ENCODE measurements at regions not wholly inside any gene's neighbourhood (a gene's known extent, or its start where the extent isn't known, plus 50 kb on each side); places are given as distances from the start of the nearest gene placed in this dataset.

DNA sequence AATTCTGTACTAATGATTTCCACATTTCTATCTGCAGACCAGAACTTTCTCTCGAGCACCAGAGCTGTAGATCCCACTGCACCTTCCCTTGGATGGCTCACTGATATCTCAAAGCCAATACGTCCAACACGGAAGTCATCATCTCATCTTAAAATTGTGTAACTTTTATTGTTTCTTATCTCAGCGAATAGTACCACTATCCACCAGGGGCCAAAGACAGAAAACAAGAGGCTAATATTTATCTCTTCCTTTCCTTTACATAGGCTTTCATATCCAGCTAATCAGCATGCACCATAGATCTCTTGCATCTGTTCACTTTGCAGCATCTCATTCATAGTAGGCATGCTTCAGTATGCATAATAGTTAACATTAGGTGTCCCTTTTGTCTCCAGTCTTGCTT, 303.6 kb downstream of the PTPRC start:
- Histone ChIP-seq H3K9me3 (ENCODE audit: low read length) (no peaks in the 10 kb centered on the region), H2AFZ (ENCODE audit: low read depth, low read length) (no peak overlapping the region), H3K27me3 (ENCODE audit: insufficient read depth, low read depth, low read length) (no peaks in the 10 kb centered on the region), H3K36me3 (ENCODE audit: insufficient read depth, low read length) (no peaks in the 10 kb centered on the region), H3K9me2 (ENCODE audit: insufficient read depth, low read length) (no peaks in the 10 kb centered on the region), H3K27ac (ENCODE audit: low read length) (no peak overlapping the region), H3K9ac (ENCODE audit: low read length) (no peak overlapping the region), H3K4me3 (ENCODE audit: low read length) (no peak overlapping the region), H4K20me1 (ENCODE audit: insufficient read depth) (no peaks in the 10 kb centered on the region), H3K4me2 (ENCODE audit: low read length) (no peak overlapping the region), H3K79me2 (replicated peaks; ENCODE audit: insufficient read depth, low read length) (no peaks in the 10 kb centered on the region), H3F3A (ENCODE audit: insufficient read depth, low read length, poor library complexity, severe bottlenecking) (peaks cover 4% of the 10 kb centered on the region)
- TF ChIP-seq SMC3 (conservative IDR thresholded peaks at IDR 0.05; ENCODE audit: poor library complexity) (no peak), RAD21 (conservative IDR thresholded peaks at IDR 0.05) (no peak), CTCF (IDR thresholded peaks at IDR 0.05; ENCODE audit: poor library complexity, severe bottlenecking) (no peak), TAF1 (IDR thresholded peaks at IDR 0.05; ENCODE audit: low read depth) (no peak), MXI1 (conservative IDR thresholded peaks at IDR 0.05; ENCODE audit: poor library complexity, severe bottlenecking) (no peak), EZH2 (IDR thresholded peaks at IDR 0.05; ENCODE audit: borderline replicate concordance, insufficient read depth, low read length, poor library complexity, severe bottlenecking) (no peak), POLR2AphosphoS5 (IDR thresholded peaks at IDR 0.05) (no peak), EP300 (conservative IDR thresholded peaks at IDR 0.05; ENCODE audit: poor library complexity, severe bottlenecking) (no peak)

GRCh38 chr1:198943484-198944187, 304.8 kb downstream of the PTPRC start:
- Histone ChIP-seq H4K20me1 (ENCODE audit: insufficient read depth) (no peaks in the 10 kb centered on the region), H3K27ac (ENCODE audit: low read length) (no peak overlapping the region), H2AFZ (ENCODE audit: low read depth, low read length) (no peak overlapping the region), H3K36me3 (ENCODE audit: insufficient read depth, low read length) (no peaks in the 10 kb centered on the region), H3K4me2 (ENCODE audit: low read length) (peak overlapping the region; percentile 0), H3K9me3 (ENCODE audit: low read length) (no peaks in the 10 kb centered on the region), H3K79me2 (replicated peaks; ENCODE audit: insufficient read depth, low read length) (no peaks in the 10 kb centered on the region), H3K27me3 (ENCODE audit: insufficient read depth, low read depth, low read length) (no peaks in the 10 kb centered on the region), H3K4me3 (ENCODE audit: low read length) (no peak overlapping the region), H3K9ac (ENCODE audit: low read length) (no peak overlapping the region), H3K9me2 (ENCODE audit: insufficient read depth, low read length) (no peaks in the 10 kb centered on the region), H3F3A (ENCODE audit: insufficient read depth, low read length, poor library complexity, severe bottlenecking) (peaks cover 4% of the 10 kb centered on the region)
- TF ChIP-seq SMC3 (conservative IDR thresholded peaks at IDR 0.05; ENCODE audit: poor library complexity) (no peak), POLR2AphosphoS5 (IDR thresholded peaks at IDR 0.05) (peak; percentile 63)

- no peak overlapping the region for H3K9ac ChIP-seq (ENCODE audit: low read length)
- H4K20me1 ChIP-seq (ENCODE audit: insufficient read depth): no peaks in the 10 kb centered on the region
- H3K79me2 ChIP-seq (replicated peaks; ENCODE audit: insufficient read depth, low read length): no peaks in the 10 kb centered on the region
- no peaks in the 10 kb centered on the region for H3K36me3 ChIP-seq (ENCODE audit: insufficient read depth, low read length)
- H3F3A ChIP-seq (ENCODE audit: insufficient read depth, low read length, poor library complexity, severe bottlenecking): peaks cover 4% of the 10 kb centered on the region
- no peaks in the 10 kb centered on the region for H3K9me2 ChIP-seq (ENCODE audit: insufficient read depth, low read length)
- no peak overlapping the region for H3K4me3 ChIP-seq (ENCODE audit: low read length)
- H3K4me2 ChIP-seq (ENCODE audit: low read length): no peak overlapping the region
- no peaks in the 10 kb centered on the region for H3K27me3 ChIP-seq (ENCODE audit: insufficient read depth, low read depth, low read length)
- no peaks in the 10 kb centered on the region for H3K9me3 ChIP-seq (ENCODE audit: low read length)
- TF ChIP-seq EZH2 (IDR thresholded peaks at IDR 0.05; ENCODE audit: borderline replicate concordance, insufficient read depth, low read length, poor library complexity, severe bottlenecking) (no peak), SMC3 (conservative IDR thresholded peaks at IDR 0.05; ENCODE audit: poor library complexity) (no peak), RAD21 (conservative IDR thresholded peaks at IDR 0.05) (no peak), CTCF (IDR thresholded peaks at IDR 0.05; ENCODE audit: poor library complexity, severe bottlenecking) (no peak), POLR2AphosphoS5 (IDR thresholded peaks at IDR 0.05) (no peak), MXI1 (conservative IDR thresholded peaks at IDR 0.05; ENCODE audit: poor library complexity, severe bottlenecking) (no peak), TAF1 (IDR thresholded peaks at IDR 0.05; ENCODE audit: low read depth) (no peak), EP300 (conservative IDR thresholded peaks at IDR 0.05; ENCODE audit: poor library complexity, severe bottlenecking) (no peak)
- TF ChIP-seq, protein P1, sequence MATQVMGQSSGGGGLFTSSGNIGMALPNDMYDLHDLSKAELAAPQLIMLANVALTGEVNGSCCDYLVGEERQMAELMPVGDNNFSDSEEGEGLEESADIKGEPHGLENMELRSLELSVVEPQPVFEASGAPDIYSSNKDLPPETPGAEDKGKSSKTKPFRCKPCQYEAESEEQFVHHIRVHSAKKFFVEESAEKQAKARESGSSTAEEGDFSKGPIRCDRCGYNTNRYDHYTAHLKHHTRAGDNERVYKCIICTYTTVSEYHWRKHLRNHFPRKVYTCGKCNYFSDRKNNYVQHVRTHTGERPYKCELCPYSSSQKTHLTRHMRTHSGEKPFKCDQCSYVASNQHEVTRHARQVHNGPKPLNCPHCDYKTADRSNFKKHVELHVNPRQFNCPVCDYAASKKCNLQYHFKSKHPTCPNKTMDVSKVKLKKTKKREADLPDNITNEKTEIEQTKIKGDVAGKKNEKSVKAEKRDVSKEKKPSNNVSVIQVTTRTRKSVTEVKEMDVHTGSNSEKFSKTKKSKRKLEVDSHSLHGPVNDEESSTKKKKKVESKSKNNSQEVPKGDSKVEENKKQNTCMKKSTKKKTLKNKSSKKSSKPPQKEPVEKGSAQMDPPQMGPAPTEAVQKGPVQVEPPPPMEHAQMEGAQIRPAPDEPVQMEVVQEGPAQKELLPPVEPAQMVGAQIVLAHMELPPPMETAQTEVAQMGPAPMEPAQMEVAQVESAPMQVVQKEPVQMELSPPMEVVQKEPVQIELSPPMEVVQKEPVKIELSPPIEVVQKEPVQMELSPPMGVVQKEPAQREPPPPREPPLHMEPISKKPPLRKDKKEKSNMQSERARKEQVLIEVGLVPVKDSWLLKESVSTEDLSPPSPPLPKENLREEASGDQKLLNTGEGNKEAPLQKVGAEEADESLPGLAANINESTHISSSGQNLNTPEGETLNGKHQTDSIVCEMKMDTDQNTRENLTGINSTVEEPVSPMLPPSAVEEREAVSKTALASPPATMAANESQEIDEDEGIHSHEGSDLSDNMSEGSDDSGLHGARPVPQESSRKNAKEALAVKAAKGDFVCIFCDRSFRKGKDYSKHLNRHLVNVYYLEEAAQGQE (IDR thresholded peaks at IDR 0.05; ENCODE audit: borderline replicate concordance): no peak
- H2AFZ ChIP-seq (ENCODE audit: low read depth, low read length): no peak overlapping the region
- no peak overlapping the region for H3K27ac ChIP-seq (ENCODE audit: low read length)
Measured at GRCh38 chr1:198947456-198947855, 308.6 kb downstream of the PTPRC start.

Data from neural cell (in vitro differentiated cells).